NCI-H510A (cell line): ENCODE measurements at regions not wholly inside any gene's neighbourhood (a gene's known extent, or its start where the extent isn't known, plus 50 kb on each side); places are given as distances from the start of the nearest gene placed in this dataset.

Experiments
- DNase-seq: peaks from one replicate; lab custom pipeline; 2025; lab: John Stamatoyannopoulos, UW

GRCh38 chr10:118501171-118501570, 94.3 kb downstream of the PRLHR start:
- no peak for DNase-seq

DNA sequence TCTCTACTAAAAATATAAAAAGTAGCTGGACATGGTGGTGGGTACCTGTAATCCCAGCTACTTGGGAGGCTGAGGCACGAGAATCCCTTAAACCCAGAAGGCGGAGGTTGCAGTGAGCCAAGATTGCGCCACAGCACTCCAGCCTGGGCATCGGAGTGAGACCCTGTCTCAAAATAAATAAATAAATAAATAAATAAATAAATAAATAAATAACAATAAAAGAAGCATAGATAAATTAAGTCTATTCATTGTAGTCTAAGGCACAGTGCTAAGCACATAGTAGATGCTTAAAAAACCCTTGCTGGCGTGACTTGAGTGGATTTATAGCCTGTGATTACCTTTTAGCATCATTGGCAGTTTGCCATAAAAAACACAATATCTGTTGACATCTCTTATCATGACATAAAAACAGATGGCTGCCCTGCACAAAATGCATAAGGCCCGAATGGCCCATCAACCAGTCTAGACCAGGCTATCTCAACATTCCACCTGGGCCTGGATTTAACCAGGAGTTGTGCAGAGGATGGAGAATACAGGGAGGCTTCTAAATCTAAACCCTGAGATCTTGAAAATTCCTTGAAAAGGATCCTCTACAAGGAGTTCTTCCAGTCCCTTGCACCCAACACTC, 94.9 kb downstream of the PRLHR start:
- DNase-seq, result no peak

- DNase-seq, result no peak
Observed at GRCh38 chr10:118499186-118499585, 96.3 kb downstream of the PRLHR start.

GRCh38 chr10:118498623-118499022, 96.8 kb downstream of the PRLHR start:
- no peak for DNase-seq

- no peak for DNase-seq
Observed at GRCh38 chr10:118497227-118497626, 98.2 kb downstream of the PRLHR start.

DNA sequence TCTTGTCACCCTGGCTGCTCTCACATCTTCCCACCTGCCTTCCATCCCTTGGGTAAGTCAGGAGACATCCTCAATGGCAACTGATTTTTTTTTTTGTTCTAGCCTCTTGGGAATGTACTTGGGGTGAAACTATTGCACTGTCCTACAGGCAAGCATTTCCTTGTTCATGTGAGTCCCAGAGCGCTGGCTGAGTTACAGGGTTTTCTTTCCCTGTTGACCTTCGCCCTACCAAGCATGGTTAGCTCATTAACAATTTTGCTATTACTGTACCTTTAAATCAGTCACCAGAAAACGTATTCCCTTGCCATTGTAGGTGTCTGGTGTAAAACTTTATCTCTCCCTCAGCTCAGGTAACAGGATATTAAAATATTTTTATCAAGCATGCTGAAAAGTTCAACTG, 98.9 kb downstream of the PRLHR start:
- no peak for DNase-seq

DNA sequence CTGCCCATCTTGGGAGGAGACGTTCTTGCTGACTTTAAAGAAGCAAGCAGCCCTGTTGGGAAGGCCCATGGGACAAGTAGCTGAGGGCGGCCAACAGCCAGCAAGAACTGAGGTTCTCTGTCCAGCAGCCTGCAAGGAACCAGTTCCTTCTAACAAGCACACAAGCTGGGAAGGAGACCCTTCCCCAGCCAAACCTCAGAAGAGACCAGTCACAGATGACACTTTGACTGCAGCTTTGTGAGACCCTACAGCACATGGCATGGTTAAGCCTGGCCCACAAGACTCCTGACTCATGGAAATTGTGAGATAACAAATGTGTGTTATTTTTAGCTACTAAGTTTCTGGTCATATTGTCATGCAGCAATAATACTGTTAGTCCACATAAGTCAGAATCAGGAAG, 99.9 kb downstream of the PRLHR start:
- no peak for DNase-seq

GRCh38 chr10:118491055-118491454, 104.4 kb downstream of the PRLHR start:
- no peak for DNase-seq

DNA sequence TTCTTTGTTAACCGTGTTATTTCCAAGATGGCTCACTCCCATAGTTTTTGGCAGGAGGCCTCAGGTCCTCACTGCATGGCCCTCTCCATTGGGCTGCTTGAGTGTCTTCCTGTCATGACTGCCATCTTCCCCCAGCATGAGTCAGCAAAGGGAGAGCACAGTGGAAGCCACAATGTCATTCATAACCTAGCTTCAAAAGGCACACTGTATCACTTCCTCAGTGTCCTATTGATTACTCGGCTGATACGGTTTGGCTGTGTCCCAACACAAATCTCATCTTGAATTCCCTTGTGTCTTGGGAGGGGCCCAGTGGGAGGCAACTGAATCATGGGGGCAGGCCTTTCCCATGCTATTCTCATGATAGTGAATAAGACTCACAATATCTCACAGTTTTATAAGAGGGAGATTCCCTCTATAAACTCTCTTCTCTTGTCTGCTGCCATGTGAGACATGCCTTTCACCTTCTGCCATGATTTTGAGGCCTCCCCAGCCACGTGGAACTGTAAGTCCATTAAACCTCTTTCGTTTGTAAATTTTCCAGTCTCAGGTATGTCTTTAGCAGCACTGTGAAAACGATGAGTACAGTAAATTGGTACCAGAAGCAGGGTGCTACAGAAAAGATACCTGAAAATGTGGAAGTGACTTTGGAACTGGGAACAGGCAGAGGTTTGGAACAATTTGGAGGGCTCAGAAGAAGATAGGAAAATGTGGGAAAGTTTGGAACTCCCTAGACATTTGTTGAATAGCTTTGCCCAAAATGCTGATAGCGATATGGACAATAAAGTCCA, 106.5 kb downstream of the PRLHR start:
- no peak for DNase-seq

DNA sequence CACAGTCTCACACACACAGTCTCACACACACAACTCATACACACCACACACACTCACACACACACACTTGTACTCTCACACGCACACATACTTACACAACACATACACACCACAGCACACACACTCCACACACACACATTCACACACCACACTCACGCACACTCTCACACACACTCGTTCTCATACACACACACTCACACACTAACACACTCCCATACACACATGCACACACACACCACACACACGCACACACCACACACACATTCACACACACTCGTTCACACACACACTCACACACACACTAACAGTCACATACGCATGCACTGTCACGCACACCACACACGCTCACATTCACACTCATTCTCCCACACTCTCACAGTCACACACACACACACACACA, 109.8 kb downstream of the PRLHR start:
- no peak for DNase-seq

DNA sequence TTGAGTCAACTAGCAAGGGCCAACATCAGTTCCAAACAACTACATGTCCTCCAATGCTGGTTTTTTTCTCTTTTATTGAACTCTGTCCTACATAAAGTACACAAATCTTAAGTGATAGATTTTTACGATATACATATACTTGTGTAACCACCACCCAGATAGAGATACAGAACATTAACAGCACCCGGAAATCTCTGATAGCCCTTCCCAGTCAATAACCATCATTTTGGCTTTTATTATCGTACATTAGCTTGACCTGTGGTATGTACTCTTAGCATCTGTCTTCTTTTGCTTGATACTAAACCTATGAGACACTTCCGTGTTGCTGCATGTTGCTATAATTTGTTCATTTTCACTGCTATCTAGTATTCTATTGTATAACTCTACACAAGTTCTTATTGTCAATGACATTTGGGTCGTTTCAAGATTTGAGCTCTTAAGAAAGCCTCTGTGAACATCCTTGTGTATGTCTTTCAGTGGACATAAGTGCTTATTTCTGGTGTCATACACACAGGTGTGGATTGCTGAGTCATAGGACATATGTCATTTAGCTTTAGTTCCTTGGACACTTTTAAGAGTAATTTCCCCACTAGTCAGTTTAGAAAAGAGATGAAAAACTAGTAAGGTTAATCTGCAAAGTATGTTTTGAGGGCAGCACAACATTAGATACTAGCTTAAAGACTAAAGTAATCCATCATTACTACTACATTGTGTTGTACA, 111.1 kb downstream of the PRLHR start:
- DNase-seq, result no peak

DNA sequence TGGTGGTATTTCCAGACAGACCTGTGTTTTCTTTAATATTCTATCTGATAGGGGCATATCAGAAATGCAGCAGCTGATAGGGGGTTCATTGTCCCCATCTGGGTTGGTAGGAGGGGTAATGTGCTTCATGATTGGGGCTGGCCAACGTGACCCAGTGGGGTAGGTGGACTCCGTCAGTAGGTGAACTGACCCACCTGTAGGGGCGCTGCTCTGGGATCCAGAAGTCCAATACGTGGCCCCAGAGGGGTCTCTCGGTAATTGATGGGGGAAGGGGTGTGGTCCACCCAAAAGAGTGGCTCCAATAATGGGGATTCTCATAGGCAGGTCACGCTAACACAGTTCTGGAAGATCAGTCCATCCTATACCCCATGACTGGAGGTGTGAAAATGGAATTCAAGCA, 112.0 kb downstream of the PRLHR start:
- DNase-seq, result no peak

- no peak for DNase-seq
Observed at GRCh38 chr10:118482393-118483331, 112.8 kb downstream of the PRLHR start.

DNA sequence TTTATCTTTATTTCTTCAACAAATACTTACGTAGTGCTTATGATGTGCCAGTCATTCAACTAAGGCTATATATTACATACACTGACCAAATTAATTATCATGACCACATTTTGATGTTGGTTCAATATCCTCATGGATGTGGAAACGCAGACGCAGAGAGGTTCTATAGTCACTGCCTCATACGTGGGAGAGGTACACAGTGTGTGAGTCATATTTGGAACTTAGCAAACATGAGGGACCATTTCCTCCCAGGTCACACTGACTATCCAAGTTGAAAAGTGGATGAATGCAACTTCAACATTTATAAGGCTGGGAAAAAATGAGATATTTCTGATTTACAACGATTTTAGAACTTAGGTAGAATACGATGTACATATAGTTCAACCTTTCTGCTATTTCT, 113.6 kb downstream of the PRLHR start:
- no peak for DNase-seq

DNA sequence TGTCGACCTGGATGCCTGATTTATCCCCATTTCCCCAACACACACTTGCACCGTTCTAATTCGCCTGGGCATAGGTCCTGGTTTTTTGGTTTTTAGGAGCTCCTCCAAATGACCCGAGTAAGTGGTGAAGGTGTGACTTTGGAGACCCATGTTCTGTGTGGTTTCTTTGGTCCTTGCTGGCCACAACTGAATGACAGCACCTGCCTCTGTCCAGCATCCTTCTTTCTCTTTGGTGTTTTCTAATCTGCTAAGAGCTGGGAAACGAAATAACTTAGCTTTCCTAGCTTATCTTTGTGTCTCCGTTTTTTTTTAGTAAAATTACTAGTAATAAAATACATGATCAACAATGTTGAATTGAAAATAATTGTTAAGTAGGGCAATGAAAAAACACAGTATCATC, 120.2 kb downstream of the PRLHR start:
- no peak for DNase-seq

GRCh38 chr10:118474111-118474510, 121.3 kb downstream of the PRLHR start:
- DNase-seq, result no peak

GRCh38 chr10:118473305-118473960, 122.0 kb downstream of the PRLHR start:
- DNase-seq, result no peak

- DNase-seq, result no peak
Observed at GRCh38 chr10:118472415-118473304, 122.8 kb downstream of the PRLHR start.

GRCh38 chr10:118471863-118472262, 123.6 kb downstream of the PRLHR start:
- DNase-seq, result no peak

- no peak for DNase-seq
Observed at GRCh38 chr10:118470470-118470869, 125.0 kb downstream of the PRLHR start.
